Heart left ventricle (tissue), 16 donors: ENCODE measurements at regions not wholly inside any gene's neighbourhood (a gene's known extent, or its start where the extent isn't known, plus 50 kb on each side); places are given as distances from the start of the nearest gene placed in this dataset.

Experiments
- ATAC-seq, 4 donors: fragments of 200-7000 bp; cut with Tn5 transposase; one replicate each; pipeline ENCODE4 v1.9.1; 2020 to 2022; ENCODE audit warnings: moderate library complexity in 4 of 4, mild to moderate bottlenecking in 3 of 4, moderate number of reproducible peaks in 1 of 4
- DNase-seq, 5 donors: peaks; one replicate each; pipeline ENCODE4 v3.0.0-alpha.2; 2020
- H3K27ac ChIP-seq, 12 donors: fragments of 200-600 bp; sonication (generic) in 4 of 12; one replicate each; pipeline versions ENCODE4 v1.5.0 to v1.8.0; 2016 to 2022; ENCODE audit warnings: mild to moderate bottlenecking in 2 of 12
- H3K27me3 ChIP-seq, 9 donors: fragments of 200-600 bp; sonication (generic) in 2 of 9; one replicate each; pipeline versions ENCODE4 v1.5.1 to v1.8.0; 2016 to 2022; ENCODE audit warnings: mild to moderate bottlenecking in 3 of 9
- H3K36me3 ChIP-seq, 9 donors: fragments of 200-600 bp; sonication (generic) in 2 of 9; one replicate each; pipeline versions ENCODE4 v1.5.0 to v1.8.0; 2018 to 2022; ENCODE audit warnings: mild to moderate bottlenecking in 2 of 9
- H3K4me1 ChIP-seq, 12 donors: fragments of 200-600 bp; sonication (generic) in 4 of 12; one replicate each; pipeline versions ENCODE4 v1.5.0 to v1.8.0; 2016 to 2022; ENCODE audit warnings: mild to moderate bottlenecking in 3 of 12
- H3K4me3 ChIP-seq, 12 donors: fragments of 200-600 bp; sonication (generic) in 4 of 12; one replicate each; pipeline versions ENCODE4 v1.5.0 to v1.8.0; 2017 to 2022; ENCODE audit warnings: mild to moderate bottlenecking in 9 of 12, moderate library complexity in 4 of 12
- H3K9me3 ChIP-seq, 12 donors: fragments of 200-600 bp; sonication (generic) in 4 of 12; one replicate each; pipeline versions ENCODE4 v1.5.0 to v1.8.0; 2016 to 2022; ENCODE audit warnings: mild to moderate bottlenecking in 1 of 12
- POLR2A ChIP-seq, 2 donors: fragments of 450-650 bp; IDR thresholded peaks; one replicate each; pipeline ENCODE4 v1.6.1; 2017; ENCODE audit warnings: antibody characterized with exemption in 2 of 2, mild to moderate bottlenecking in 2 of 2, moderate library complexity in 2 of 2
- WGBS, 4 donors: extraction: QIAGEN DNeasy Blood & Tissue Kit in 2 of 4; methylation state at CpG; one replicate each; pipeline versions ENCODE4 v1.1.5 to v1.1.7; 2013 to 2018; 5-methylcytosine and 5-hydroxymethylcytosine counted together
- intact Hi-C, 10 donors: fragments of 100-400 bp; cut with DNase I; formaldehyde crosslinking; loops; one replicate each; pipeline versions ENCODE4 v1.11.1 to v1.14.2; 2022
- TF ChIP-seq, protein P1 (sequence below), 12 donors: fragments of 200-600 bp; sonication (generic) in 4 of 12; IDR thresholded peaks; one replicate each; pipeline versions ENCODE4 v1.5.0 to v1.8.0; 2018 to 2022; ENCODE audit warnings: antibody characterized with exemption in 12 of 12, mild to moderate bottlenecking in 5 of 12
- donor health status: ischemic (EF 13 %, LVEDD 7.1; RV severe dilation, severe dysfunction).
- donor health status: healthy with polysubstance abuse.
- donor health status: DM: no; HTN: yes; CAD: no.
- donor health status: DM: no; HTN: no; CAD: no.
- donor health status: ischemic (EF 25% LVEDD 6.9; RV normal size, moderate dysfunction).
- donor health status: ischemic (EF 25% LVEDD 5.7; RV mildly dilated, moderate dysfunction).
- donor health status: healthy.
- donor health status: DM: yes; HTN: yes; CAD: no.
- donor health status: ischemic (EF 35%, LVEDD 5.7; RV mildly dilated, moderate dysfunction).
- donor health status: nonischemic (EF 11% LVEDD 7.7; RV severe dilation, severe dysfunction).
- donor health status: DM: yes; HTN: yes; CAD: no.
- donor health status: PGD.
- donor health status: ischemic (EF 29% LVEDD 5.4; RV normal size, mild dysfunction).
- donor health status: nonischemic (EF 23%, LVEDD 6.1; RV moderate dilation, normal function).

DNA sequence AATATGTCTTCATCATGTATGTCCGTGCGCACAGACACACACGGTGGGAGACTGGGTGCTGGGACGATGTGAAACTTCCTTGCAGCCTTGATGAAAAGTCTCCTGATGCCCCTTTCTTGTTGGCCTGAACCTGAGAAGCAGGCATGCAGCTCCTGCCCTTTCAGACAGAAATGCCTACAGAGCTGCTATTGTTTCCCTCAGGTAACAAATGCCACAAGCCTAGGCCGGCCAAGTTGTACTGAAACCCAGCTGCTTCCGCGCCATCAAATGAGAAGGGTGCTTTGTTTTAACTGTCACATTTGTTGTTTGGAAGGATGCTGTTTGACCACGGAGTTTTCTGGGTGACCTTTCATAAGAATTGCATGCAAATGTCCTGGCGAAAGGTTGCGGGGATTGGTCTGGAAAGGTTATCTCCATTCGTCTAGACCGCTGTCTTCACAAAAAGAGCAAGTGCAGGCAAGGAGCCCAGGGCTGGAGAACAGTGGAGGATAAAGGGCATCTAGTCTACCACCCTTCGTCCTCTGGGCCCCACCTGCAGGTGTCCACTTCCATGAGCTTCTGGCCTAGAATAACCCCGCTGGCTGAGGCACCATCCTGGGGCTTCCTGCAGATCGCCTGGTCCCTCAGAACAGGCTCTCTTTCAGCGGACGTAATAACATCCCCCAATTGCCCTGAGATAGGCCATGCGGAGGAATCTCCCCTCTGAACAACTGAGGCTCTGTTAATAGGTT lies 197.2 kb downstream of the SEMA6A start:
- TF ChIP-seq POLR2A (IDR thresholded peaks at IDR 0.05): no peak
- TF ChIP-seq, protein P1, sequence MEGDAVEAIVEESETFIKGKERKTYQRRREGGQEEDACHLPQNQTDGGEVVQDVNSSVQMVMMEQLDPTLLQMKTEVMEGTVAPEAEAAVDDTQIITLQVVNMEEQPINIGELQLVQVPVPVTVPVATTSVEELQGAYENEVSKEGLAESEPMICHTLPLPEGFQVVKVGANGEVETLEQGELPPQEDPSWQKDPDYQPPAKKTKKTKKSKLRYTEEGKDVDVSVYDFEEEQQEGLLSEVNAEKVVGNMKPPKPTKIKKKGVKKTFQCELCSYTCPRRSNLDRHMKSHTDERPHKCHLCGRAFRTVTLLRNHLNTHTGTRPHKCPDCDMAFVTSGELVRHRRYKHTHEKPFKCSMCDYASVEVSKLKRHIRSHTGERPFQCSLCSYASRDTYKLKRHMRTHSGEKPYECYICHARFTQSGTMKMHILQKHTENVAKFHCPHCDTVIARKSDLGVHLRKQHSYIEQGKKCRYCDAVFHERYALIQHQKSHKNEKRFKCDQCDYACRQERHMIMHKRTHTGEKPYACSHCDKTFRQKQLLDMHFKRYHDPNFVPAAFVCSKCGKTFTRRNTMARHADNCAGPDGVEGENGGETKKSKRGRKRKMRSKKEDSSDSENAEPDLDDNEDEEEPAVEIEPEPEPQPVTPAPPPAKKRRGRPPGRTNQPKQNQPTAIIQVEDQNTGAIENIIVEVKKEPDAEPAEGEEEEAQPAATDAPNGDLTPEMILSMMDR (IDR thresholded peaks at IDR 0.05): no peak
- Histone ChIP-seq H3K4me3 (no peak overlapping the region), H3K9me3 (no peaks in the 10 kb centered on the region), H3K36me3 (no peaks in the 10 kb centered on the region), H3K4me1 (peaks cover 0 to 25% (median 6%) of the 10 kb centered on the region in 12 donors), H3K27ac (no peak overlapping the region), H3K27me3 (no peaks in the 10 kb centered on the region)
- no peak for ATAC-seq
- intact Hi-C loops: no loop called here
- no peak for DNase-seq
- WGBS, 4 donors: 90 to 92% (median 92%) methylated on average over 17 to 18 of the region's 18 CpGs

DNA sequence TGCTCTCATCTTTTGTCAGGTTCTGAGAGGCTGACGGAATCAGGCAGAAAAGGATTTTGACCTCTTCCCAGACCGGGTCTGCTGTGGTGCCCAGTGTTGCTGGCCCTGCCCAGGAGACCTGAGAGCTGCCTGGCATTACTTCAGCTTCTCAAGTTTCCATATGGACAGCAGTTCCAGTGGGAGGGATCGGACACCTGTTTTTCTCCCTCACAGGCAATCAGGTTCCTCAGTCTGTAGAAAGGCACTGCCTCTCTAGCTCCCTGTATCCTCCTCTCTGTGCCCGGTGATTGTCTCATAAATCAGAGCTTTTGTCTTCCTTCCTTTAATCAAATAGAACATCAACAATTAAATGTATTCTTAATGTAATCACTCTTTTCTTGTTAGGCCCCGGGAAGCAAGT lies 198.7 kb downstream of the SEMA6A start:
- intact Hi-C loops: no loop called here
- WGBS, 4 donors: 75 to 83% (median 77%) methylated on average over 5 of the region's 5 CpGs
- Histone ChIP-seq H3K27me3 (no peaks in the 10 kb centered on the region), H3K27ac (peak overlapping the region in 3 of 12 donors; percentile 6 to 35 (median 8)), H3K4me1 (peaks cover 0 to 38% (median 10%) of the 10 kb centered on the region in 12 donors), H3K36me3 (no peaks in the 10 kb centered on the region), H3K9me3 (no peaks in the 10 kb centered on the region), H3K4me3 (no peak overlapping the region)
- TF ChIP-seq, protein P1 (IDR thresholded peaks at IDR 0.05): no peak
- TF ChIP-seq POLR2A (IDR thresholded peaks at IDR 0.05): no peak
- no peak for DNase-seq
- ATAC-seq: no peak

DNA sequence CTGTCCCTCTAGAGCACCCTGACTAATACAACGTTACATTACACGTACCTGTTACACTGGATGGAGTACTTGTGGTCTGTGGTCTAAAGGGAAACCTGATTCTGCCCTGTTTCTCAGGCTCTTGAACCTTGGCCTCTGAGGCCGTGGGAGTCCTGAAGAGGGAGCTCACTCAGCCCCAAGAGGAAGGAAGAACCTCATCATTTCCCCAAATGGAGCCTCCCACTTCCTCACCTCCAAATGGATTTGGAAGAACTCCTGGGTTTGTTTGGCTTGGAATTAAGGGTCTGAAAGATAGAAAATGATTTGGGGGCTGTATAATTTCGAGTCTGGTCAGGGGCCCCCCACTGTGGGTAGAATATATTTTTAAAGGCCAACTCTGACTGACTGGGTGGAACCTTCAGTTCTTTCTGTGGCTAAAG lies 200.2 kb downstream of the SEMA6A start:
- peak overlapping the region in 5 of 12 donors; percentile 13 to 38 (median 26) for H3K27ac ChIP-seq
- H3K9me3 ChIP-seq: no peaks in the 10 kb centered on the region
- WGBS, 4 donors: 66 to 78% (median 69%) methylated on average over 4 of the region's 4 CpGs
- intact Hi-C loops: loop anchor here in 1 of 10 donors (5.0 kb wide), 1 partner anchor 63 kb away; no protein-coding TSS in a partner anchor
- no peak overlapping the region for H3K4me3 ChIP-seq
- no peaks in the 10 kb centered on the region for H3K36me3 ChIP-seq
- no peaks in the 10 kb centered on the region for H3K27me3 ChIP-seq
- H3K4me1 ChIP-seq: peaks cover 0 to 38% (median 12%) of the 10 kb centered on the region in 12 donors
- DNase-seq: no peak
- ATAC-seq: peak in 1 of 4 donors; percentile 30
- TF ChIP-seq POLR2A (IDR thresholded peaks at IDR 0.05): no peak
- TF ChIP-seq, protein P1 (IDR thresholded peaks at IDR 0.05): no peak

DNA sequence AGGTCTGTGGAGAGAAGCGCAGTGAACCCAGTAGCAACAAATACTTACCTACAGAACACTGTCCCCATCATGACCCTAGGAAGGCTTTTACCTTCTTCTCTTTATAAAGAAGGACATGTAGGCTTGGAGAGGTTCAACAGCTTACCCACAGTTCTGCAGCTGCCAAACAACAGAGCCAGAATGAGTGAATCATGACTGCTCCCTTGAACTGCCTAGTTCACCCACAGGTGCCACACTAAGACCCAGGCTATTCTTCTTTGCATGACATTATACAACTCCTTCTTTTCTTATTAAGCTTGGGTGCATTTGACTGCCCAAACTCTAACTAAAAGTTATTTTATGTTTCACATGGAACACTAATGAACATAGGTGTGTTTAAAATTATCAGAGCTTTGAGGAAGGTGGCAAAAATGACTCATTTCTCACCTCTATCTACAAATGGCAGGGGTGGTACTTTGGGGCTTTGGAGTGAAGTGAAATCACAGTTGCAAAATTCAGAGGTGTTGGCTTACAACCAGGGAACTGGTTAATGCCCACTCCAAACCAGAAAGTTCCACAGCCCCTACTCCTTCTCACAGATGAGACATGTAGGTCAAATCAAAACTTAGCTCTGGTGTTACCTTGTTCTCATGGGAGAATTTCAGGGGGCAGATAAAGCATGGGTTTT lies 201.6 kb downstream of the SEMA6A start:
- ATAC-seq: no peak
- intact Hi-C loops: loop anchor here in 1 of 10 donors (5.0 kb wide), 1 partner anchor 64 kb away; no protein-coding TSS in a partner anchor
- 78 to 98% (median 95%) methylated on average over 1 of the region's 1 CpG for WGBS, 4 donors

More for the DNA sequence above, 201.6 kb downstream of the SEMA6A start:
- H3K9me3 ChIP-seq: no peaks in the 10 kb centered on the region
- H3K27me3 ChIP-seq: no peaks in the 10 kb centered on the region
- DNase-seq: no peak
- TF ChIP-seq, protein P1 (IDR thresholded peaks at IDR 0.05): no peak
- H3K4me1 ChIP-seq: peaks cover 0 to 38% (median 12%) of the 10 kb centered on the region in 12 donors
- H3K27ac ChIP-seq: peak overlapping the region in 4 of 12 donors; percentile 29 to 61 (median 48)
- H3K36me3 ChIP-seq: no peaks in the 10 kb centered on the region
- H3K4me3 ChIP-seq: no peak overlapping the region
